GM03348 (cell line): ENCODE measurements at regions not wholly inside any gene's neighbourhood (a gene's known extent, or its start where the extent isn't known, plus 50 kb on each side); places are given as distances from the start of the nearest gene placed in this dataset.

Experiments used
- DNase-seq: peaks from one replicate; pipeline ENCODE4 v3.0.0; 2012; ENCODE audit warnings: low spot score

DNA sequence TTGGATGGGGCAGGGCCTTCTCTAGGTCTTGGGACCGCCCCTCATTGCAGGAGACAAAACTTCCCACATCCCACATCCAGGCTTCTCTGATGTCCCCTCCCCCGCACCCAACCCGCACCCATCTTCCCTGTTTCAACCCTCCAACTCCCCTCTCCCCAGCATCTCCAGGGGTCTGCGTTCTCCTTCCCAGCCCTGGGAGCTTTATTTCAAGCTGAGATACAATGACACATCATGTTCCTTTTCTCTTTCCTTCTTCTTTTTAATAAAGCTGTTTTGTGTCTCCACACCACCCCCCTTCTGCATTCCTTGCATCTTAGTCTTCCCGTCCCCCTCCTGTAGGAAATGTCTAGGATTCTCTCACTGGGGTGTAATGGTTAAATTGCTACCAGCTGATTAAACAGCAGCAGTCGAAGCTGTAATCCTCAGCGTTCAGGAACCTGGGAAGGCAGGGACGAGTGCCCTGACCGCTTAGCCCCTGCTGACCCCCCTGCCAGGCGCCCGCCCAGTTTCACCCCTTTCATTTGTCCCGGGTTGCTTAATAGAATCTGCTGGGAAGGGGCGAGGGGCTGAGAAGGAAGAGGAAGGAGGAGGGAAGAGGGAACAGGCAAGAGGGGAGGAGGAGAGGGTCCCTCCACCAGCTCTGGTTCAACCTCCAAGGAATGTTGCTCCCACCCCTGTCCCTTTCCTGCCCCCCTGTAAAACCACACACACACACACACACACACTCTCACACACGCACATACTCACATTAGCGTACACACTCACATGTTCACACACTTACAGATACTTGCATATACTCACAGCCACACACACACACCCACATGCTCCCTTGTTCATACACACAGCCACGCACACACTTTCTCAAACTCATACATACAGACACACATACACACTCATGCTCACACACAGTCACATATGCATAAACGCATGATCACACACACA is 104.5 kb upstream of the MED13L start:
- peak; percentile 93 for DNase-seq

DNA sequence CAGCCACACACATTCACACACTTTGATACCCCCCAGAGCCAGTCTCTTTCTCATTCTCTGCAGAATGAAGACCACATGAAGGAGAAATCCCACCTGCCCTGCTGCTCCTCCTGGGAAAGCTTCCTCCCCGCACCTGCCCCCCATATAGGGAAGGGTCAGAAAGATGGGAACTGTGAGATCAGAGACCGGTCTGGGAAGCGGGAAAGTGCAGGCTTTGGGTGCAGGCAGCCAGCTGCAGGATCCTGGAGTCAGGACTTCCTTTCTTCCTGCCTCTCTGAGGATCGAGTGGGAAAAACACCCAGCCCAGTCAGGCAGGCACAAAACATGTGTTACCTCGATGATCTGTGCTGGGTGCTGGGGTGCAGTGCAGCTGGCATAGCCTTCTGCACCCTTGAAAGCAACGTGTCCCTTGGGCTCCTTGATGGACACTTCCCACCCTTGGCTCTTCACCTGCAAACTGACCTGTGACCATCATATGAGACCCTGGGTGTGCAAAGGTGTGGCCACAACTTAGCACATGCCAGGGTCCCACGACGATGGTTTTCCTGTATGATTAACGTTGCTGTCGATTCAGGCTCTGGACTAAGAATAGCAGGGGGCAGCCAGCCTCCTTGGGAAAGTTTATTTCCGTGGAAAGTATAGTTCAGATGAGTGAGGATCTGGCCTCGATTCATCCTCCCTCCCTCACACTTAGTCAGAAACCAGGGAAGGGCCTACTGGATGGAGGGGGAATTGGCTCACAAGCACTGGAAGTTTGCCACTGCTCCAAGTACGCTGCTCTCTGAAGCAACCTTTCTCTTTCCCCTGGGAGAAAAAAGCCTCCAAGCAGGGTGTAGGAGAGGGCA is 105.4 kb upstream of the MED13L start:
- peak; percentile 92 for DNase-seq

DNA sequence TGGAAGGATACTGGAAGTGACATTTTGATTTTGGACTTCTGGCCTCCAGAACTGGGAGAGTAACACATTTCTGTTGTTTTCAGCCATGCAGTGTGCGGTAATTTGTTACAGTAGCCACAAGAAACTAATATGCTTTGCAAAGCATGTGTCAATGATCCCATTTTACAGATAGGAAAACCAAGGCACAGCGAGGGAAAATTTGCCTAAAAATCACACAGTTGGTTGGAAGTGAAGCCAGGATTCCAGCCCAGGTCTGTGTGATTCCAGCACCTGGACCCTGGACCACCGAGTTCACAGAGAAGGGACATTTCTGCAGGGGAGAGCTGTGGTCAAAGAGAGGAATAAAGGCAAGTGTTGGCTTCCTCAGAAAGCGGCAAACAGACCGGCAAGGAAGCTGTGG is 106.7 kb upstream of the MED13L start:
- no peak for DNase-seq

DNA sequence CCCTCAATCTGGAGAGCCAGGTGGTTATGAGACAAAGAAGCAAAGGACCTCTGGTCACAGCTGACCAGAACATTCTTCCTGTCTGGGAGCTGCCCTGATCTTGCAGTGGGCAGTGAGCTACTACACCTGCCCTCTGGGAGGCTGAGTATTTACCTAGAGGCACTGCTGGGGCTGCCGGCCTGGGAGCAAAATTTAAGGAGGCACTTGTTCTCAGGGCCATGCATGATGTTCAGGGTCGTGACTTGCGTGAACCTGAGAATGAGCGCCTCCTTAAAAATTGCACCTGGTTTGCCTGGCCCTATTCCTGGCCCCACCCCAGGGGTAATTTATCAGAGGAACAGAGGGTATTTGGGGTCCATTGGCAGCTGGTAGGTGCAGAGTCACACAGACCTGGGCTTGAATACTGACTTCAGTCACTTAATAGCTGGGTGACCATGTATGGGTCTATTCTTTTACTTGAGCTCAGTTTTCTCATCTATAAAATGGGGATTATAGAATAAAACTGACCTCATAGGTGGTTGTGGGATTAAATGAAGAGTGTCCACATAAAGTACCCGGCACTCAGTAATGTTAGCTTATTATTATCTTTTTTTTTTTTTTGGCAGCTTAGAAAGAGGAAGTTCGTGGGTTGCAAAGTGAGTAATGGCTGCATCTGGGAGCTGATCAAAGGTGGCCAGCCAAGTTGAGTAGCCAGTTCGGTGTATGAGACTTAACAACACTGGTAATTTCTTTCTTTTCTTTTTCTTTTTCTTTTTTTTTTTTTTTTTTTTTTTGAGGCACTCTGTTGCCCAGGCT is 107.4 kb upstream of the MED13L start:
- peak; percentile 53 for DNase-seq

DNA sequence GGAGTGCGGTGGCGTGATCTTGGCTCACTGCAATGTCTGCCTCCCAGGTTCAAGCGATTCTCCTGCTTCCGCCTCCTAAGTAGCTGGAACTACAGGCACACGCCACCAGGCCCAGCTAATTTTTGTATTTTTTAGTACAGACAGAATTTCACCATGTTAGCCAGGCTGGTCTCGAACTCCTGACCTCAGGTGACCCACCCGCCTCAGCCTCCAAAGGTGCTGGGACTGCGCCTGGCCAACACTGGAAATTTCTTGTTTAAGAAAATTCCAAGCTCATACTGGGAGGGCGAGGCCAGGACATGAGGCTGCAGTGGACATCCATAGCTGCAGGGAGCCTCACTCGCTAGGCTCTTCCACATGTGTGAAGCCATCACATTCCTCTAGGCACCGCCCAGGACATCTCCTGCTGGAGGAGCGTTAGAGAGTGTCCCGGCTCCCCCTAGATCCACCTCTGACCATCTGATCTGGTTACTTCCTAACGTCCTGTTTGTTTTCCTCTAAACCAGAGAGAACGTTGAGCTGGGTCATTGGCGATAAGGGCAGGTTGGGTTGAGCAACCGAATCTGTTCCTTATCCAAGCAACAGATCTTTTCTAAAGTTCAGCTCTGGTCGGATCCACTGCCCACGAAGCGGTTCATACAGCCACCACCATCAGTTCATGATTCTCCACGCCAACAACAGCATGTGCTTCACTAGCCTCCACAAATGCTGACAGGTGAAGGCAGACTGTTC is 108.2 kb upstream of the MED13L start:
- DNase-seq, result no peak

DNA sequence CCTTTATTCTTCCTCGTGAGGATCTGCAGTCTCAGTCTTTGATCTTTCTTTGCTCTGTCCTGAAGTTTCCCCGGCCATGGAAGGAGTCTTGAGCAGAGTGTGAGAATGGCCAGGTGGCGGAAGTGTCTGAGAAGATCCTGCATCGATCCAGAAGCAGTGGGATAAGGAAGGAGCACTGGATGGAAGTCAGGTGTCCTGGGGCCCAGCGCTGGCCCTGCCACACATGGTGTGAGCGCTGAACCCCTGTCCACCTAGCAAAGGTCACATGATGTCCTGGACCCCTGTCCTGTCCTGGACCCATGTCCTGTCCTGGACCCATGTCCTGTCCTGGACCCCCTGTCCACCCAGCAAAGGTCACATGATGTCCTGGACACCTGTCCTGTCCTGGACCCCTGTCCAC is 111.8 kb upstream of the MED13L start:
- no peak for DNase-seq

DNA sequence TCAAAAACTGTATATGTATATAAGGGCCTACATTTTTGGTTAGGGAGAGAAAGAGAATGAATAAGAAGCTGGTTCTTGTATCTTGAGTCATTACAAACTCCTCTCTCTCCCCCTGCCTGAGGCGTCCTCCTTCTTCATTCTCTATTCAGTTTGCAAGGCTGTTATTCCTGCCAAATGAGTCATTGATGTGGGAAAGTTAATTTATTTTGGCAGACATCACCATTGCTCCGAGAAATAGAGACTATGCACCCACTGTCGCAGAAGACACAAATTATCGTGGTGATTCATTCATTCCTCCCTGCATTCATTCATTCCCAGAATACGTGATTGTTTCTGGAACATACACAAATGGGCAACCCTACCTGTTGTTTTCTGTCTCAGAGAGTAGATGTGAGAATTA is 112.5 kb upstream of the MED13L start:
- peak; percentile 89 for DNase-seq

DNA sequence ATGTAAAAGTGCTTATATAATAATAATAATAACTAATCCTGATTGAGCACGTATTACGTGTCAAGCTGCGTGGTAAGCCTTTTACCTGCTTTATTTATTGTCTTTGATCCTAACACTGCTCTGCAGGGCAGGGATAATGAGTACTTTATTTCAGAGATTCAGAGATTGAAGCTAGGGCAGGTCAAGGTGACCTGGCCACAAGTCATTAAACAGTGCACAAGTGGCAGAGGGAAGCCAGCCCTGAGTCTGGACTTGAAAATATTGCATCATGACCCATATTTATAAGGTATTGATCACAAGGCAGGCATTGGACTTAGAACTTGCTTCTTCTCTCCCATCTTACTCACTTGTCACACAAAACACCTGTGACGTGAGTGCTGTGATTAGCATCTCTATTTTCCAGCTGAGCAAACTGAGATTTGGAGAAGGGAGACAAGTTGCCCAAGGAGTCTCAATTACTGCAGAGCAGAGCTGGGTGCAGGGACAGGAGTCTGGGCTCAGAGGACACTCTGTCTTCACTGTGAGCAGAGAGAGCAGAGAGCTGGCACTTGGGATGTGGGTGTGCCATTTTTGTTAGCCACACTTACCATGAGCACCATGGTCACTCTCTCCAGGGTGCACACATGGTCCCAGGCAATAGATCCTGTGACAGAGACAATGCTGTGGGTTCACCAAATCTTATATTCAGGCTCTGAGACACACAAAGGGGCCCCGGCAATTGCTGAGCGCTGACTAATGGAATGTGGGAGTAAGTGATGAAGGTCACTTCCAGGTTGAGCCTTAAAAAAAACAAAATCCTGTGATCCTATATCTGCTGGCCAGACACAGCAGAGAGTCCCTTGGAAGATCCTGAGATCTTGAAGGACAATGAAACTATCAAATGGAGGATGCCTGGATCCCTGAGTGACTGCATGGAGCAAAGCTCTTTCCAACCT is 113.2 kb upstream of the MED13L start:
- DNase-seq, result no peak

DNA sequence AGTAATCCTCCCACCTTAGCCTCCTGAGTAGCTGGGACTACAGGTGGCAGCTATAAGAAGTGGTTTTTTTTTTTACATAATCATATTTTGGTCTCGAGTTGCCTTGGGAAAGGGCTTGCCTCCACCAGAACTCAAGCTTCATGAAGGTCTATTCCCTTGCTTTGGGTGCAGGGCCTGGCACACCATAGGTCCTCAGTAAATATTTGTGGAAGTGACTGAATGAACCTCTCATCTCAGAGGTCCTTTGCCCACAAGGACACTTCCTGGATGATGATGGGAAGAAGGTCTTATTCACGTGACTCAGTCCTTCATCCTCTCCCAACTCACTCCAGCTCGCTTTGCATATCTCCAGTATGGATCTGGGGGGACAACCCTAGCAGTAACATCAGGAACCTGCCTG is 114.0 kb upstream of the MED13L start:
- DNase-seq, result no peak

DNA sequence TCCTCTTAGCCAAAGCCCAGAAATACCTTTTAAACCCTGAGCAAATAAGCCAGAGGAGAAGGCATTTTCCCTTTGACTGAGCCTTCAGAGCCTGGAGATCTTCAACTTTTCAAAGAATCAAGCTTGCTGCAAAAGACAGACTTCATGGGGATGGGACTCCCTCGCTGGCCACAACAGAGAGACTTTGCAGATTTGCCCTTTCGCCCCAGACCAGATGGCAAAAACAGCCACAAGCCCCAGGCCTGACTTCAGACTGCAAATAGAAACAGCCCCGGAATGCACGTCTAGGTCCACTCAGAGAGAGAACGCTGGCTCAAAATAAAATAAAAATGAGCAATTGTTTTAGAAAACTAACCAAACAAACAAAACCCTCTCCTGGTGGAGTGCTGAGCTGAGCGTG is 114.6 kb upstream of the MED13L start:
- DNase-seq, result no peak

DNA sequence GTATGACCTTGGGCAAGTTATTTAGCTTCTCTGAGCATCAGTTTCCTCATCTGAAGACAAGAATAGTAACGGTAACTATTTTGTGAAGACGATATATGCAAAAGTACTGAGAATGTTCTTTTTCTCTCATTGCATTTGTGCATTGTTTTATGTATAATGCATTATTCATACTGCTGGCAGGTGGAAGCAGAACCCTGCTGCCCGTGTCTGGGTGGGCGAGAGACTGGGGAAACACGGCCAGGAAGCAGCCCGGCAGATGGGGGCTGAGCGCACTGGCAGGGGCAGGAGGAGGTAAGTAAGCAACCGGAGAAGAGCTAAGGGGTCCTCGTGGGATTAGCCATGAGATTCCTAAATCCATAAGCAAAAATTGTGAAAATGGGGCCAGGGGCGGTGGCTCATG is 115.8 kb upstream of the MED13L start:
- no peak for DNase-seq

DNA sequence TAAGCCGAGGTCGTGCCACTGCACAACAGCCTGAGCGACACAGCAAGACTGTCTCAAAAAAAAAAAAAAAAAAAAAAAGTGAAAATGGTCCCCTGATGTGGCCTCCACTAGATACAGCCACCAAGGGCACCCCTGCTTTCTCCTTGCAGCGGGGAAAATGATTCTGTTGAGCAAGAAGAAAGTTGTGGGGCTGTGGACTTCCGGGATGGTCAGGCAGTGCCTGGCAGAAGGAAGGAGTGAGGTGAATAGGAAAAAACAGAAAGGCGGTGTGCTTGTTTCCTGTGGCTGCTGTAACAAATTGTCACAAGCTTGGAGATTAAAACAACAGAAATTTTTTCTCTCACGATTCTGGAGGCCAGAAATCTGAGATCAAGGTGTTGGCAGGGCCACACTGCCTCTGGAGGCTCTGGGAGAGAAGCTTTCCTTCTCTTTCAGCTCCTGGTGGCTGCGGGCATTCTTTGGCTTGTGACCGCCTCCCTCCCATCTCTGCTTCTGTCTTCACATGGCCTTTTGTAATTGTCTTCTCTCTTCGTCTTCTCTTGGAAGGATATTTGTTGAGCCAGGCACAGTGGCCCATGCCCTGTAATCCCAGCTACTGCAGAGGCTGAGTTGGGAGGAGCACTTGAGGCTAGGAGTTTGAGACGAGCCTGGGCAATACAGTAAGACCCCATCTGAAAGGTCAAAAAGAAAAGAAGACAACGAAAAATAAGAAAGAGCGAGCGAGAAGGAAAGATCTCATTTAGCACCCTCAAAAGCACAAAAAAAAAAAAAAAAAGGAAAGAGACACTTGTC is 116.6 kb upstream of the MED13L start:
- no peak for DNase-seq

DNA sequence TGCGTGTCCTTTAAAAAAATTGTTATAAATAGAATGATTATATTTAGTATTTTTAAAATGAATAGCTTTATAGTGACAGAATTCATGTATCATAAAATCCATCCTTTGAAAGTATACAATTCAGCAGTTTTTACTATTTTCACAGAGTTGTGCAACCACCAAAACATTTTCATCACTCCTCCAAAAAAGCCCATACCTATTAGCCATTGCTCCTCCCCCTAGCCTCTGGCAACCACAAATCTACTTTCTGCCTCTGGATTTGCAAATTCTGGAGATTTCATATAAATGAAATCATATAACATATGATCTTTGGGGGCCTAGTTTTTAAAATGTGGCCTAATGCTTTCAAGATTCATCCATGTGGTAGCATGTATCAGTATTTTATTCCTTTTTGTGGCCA is 117.9 kb upstream of the MED13L start:
- DNase-seq, result no peak

DNA sequence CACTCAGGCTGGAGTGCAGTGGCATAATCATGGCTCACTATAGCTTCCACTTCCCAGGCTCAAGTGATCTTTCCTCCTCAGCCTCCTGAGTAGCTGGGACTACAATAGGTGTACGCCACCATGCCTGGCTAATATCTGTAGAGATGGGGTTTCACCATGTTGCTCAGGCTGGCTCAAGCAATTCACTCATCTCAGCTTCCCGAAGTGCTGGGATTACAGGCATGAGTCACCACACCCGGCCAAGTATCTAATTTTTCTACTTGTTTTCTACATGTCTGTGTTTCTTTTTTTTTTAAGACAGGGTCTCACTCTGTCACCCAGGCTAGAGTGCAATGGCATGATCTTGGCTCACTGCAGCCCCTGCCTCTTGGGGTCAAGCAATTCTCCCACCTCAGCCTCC is 119.7 kb upstream of the MED13L start:
- no peak for DNase-seq

DNA sequence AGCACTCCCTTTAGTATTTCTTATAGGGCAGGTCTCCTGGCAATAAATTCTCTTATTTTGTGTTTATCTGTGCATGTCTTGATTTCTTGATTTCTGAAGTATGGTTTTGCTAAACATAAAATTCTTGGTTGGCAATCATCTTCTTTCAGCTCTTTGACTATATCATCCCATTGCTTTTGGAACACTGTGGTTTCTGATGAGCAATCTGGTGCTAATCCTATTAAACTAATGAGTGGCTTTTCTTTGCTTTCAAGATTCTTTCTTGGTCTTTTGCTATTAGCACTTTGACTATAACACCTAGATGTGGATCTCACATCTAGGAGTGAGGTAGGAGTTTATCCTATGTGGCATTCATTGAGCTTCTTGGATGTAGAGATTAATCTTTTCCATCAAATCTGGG is 120.7 kb upstream of the MED13L start:
- no peak for DNase-seq

DNA sequence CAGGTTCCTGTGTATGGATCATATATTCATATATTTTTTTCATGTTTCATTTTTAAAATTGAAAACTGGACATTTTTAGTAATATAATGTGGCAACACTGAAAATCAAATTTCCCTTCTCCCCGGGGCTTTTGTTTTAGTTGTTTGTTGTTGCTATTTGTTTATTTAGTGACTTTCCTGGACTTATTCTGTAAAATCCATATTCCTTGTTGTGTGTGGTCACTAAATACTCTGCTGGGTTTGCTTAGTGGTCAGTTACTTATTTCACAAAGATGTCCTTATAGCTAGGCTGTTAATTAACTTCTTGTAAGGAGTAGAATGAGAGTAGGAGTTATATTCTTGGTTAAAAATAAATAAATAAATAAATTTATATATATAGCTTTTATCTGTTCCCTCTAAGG is 121.6 kb upstream of the MED13L start:
- no peak for DNase-seq

DNA sequence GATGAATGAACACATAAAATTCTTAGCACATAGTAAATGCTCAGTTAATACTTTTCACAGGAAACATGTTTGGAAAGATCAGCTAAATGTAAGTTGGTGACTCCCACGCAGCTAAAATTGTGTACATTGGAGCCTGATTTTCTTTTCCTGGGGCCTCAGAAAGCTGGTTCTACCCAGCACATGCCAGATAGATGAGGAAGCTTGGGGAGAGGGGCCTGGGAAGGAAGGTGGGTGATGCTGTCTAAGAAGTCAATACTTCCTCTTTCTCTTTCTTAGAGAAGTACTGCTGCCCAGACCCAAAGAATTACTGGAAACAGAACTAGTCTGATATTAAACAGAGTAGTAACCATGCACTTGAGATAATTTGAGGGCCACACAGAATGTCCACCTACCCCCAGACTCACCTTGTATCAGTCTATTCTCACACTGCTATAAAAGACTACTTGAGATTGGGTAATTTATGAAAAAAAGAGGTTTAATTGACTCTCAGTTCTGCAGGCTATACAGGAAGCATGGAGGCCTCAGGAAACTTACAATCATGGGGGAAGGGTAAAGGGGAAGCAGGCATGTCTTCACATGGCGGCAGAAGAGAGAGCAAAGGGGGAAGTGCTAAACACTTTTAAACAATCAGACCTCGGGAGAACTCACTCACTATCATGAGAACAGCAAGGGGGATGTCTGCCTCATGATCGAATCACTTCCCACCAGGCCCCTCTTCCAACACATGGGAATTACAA is 123.3 kb upstream of the MED13L start:
- DNase-seq, result no peak

DNA sequence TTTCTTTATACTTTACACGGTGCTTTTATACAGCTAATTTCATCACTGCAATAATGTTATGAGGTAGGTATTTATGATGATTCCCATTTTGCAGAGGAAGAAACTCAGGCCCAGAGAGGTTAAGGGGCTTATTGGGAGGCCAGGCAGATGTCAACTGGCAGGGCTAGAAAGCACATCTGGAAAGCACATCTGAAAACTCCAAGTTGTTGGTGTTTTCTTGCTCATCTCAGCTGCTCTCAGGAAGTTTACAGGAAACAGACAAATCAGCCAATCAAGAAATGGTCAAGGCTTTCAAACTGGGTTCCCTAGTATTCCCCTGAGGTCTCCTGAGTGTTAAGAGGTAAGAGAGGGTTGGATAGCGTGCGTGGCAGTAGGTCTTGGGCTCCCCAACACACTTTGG is 124.1 kb upstream of the MED13L start:
- DNase-seq, result no peak
